Gastroesophageal sphincter (tissue), 4 donors: ENCODE measurements at regions not wholly inside any gene's neighbourhood (a gene's known extent, or its start where the extent isn't known, plus 50 kb on each side); places are given as distances from the start of the nearest gene placed in this dataset.

Source experiments
- ATAC-seq: fragments of 150-250 bp; one replicate; pipeline ENCODE4 v1.9.1; 2016; ENCODE audit warnings: mild to moderate bottlenecking, moderate library complexity
- H3K27ac ChIP-seq, 4 donors: fragments of 200-600 bp; sonication (generic) in 3 of 4; 1 replicate in 3 of 4; 2 replicates in 1 of 4; pipeline ENCODE4 v1.5.1; 2016 to 2019
- H3K27me3 ChIP-seq: fragments of 200-600 bp; sonication (generic); one replicate; pipeline ENCODE4 v1.5.1; 2019
- H3K36me3 ChIP-seq, 2 donors: fragments of 200-600 bp; sonication (generic); one replicate each; pipeline ENCODE4 v1.5.1; 2019; ENCODE audit warnings: control low read depth in 1 of 2
- H3K4me1 ChIP-seq, 3 donors: fragments of 200-600 bp; sonication (generic); 1 replicate in 2 of 3; 2 replicates in 1 of 3; pipeline ENCODE4 v1.5.1; 2016 to 2019; ENCODE audit warnings: control low read depth in 2 of 3
- H3K4me3 ChIP-seq, 2 donors: fragments of 200-600 bp; sonication (generic); one replicate each; pipeline ENCODE4 v1.5.1; 2019; ENCODE audit warnings: mild to moderate bottlenecking in 1 of 2, moderate library complexity in 1 of 2
- H3K9me3 ChIP-seq, 3 donors: fragments of 200-600 bp; sonication (generic); one replicate each; pipeline ENCODE4 v1.5.1; 2017 to 2019; ENCODE audit warnings: control low read depth in 2 of 3
- EP300 ChIP-seq: sonication (generic); formaldehyde crosslinking; IDR thresholded peaks from one replicate; pipeline ENCODE4 v1.6.1; 2017; ENCODE audit warnings: antibody characterized with exemption, mild to moderate bottlenecking
- POLR2A ChIP-seq, 2 donors: fragments of 450-650 bp; IDR thresholded peaks; one replicate each; pipeline ENCODE4 v1.6.1; 2017; ENCODE audit warnings: antibody characterized with exemption in 2 of 2, mild to moderate bottlenecking in 2 of 2, moderate library complexity in 1 of 2
- POLR2AphosphoS5 ChIP-seq: sonication (generic); formaldehyde crosslinking; IDR thresholded peaks from one replicate; pipeline ENCODE4 v1.6.1; 2017; ENCODE audit warnings: antibody characterized with exemption
- WGBS, 2 donors: methylation state at CpG; one replicate each; pipeline ENCODE4 v1.1.5; 2018; ENCODE audit warnings: low coverage in 1 of 2; 5-methylcytosine and 5-hydroxymethylcytosine counted together
- TF ChIP-seq, protein P1 (sequence below), 4 experiments: fragments of 200-600 bp in 2 of 4; fragments of 450-650 bp in 2 of 4; sonication (generic) in 1 of 4; IDR thresholded peaks; one replicate each; pipeline ENCODE4 v1.5.1; 2017 to 2019; ENCODE audit warnings: antibody characterized with exemption in 4 of 4, mild to moderate bottlenecking in 2 of 4, moderate library complexity in 2 of 4

DNA sequence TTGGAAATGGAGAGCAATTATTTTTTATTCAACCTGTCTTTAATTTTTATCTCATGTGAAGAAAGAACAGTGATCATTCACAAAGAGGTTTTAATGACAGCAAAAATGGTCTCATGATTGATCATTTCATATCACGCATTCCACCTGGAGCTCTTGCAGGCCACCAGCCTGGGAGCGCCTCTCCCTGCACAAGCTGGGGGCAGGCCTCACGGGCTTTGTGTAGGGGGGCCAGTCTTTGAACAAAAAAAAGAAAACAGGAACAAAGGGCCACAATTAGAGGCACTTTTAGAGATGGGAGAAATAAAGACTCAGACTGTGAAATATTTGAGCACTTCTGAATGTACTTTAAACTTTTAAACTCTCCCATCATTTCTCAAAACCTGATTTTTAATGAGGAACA is 232.9 kb downstream of the CHD9NB start:
- H3K36me3 ChIP-seq: no peaks in the 10 kb centered on the region
- ATAC-seq: no peak
- WGBS, 2 donors: 50 to 77% methylated on average over 1 to 3 of the region's 3 CpGs
- H3K27ac ChIP-seq: no peak overlapping the region
- H3K9me3 ChIP-seq: no peaks in the 10 kb centered on the region
- no peak for TF ChIP-seq POLR2AphosphoS5
- TF ChIP-seq, protein P1, sequence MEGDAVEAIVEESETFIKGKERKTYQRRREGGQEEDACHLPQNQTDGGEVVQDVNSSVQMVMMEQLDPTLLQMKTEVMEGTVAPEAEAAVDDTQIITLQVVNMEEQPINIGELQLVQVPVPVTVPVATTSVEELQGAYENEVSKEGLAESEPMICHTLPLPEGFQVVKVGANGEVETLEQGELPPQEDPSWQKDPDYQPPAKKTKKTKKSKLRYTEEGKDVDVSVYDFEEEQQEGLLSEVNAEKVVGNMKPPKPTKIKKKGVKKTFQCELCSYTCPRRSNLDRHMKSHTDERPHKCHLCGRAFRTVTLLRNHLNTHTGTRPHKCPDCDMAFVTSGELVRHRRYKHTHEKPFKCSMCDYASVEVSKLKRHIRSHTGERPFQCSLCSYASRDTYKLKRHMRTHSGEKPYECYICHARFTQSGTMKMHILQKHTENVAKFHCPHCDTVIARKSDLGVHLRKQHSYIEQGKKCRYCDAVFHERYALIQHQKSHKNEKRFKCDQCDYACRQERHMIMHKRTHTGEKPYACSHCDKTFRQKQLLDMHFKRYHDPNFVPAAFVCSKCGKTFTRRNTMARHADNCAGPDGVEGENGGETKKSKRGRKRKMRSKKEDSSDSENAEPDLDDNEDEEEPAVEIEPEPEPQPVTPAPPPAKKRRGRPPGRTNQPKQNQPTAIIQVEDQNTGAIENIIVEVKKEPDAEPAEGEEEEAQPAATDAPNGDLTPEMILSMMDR (IDR thresholded peaks at IDR 0.05): no peak
- no peak for TF ChIP-seq EP300
- TF ChIP-seq POLR2A (IDR thresholded peaks at IDR 0.05): no peak
- H3K27me3 ChIP-seq: peaks cover 7% of the 10 kb centered on the region
- H3K4me3 ChIP-seq: no peak overlapping the region
- H3K4me1 ChIP-seq: no peaks in the 10 kb centered on the region

DNA sequence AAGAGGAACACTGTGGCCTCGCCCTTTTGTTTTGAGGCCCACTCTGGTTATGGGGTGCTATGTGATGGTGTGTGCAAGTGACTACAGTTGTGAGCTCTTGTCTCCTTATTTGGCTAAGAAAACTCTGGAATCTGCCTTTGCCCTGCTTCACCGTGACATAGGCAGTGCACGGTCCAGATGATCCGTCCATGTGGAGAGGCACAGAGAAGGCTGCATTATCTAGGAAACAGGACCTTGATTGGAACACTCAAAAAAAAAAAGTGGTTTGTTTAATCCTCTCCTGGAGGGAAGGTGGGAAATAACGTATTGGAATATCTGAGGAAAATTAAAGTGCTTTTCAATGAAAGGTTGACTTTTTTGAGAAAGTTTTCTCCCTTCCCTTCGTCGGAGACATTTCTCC is 233.3 kb downstream of the CHD9NB start:
- H3K9me3 ChIP-seq: no peaks in the 10 kb centered on the region
- no peak overlapping the region for H3K4me3 ChIP-seq
- no peak for TF ChIP-seq EP300
- 64 to 69% methylated on average over 4 to 7 of the region's 7 CpGs for WGBS, 2 donors
- H3K27me3 ChIP-seq: peaks cover 7% of the 10 kb centered on the region
- H3K27ac ChIP-seq: no peak overlapping the region
- H3K4me1 ChIP-seq: no peaks in the 10 kb centered on the region
- ATAC-seq: no peak
- H3K36me3 ChIP-seq: no peaks in the 10 kb centered on the region

DNA sequence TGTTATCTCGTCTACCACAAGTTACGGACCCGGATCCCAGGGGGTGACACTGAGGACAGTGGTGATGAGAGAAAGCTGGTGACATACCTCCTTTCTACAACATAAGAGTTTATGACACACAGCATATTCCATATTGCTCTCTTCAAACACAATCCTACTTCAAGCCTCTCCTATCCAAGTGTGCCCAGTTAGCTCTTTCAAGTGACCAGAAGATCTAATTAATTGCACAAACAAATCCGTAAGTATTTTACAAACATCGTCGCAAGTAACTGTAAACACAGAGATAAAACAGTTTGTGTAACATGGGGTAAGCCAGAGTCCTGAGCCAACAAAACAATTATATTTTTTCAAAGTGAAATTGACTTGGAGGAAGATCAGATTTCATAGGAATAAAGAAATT is 235.0 kb downstream of the CHD9NB start:
- 27 to 34% methylated on average over 6 of the region's 6 CpGs for WGBS, 2 donors

DNA sequence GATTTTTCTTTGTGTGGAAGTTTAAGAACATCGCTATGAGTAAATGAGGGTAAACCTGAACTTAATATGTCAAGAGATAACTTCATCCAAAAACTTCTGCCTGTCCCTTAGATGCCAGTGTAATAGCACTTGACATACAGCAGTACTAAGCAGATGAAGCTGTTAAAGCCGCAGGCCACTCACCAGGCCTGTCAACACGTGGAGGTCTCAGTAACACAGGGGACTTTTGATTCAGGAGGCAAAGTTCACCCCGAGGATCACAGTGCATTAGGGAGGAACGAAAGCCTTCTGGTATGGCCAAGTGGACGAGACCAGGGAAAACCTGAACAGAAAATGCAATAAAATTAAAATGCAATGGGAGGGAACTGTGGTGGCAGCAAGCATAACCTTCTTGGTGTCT is 235.7 kb downstream of the CHD9NB start:
- Histone ChIP-seq H3K36me3 (no peaks in the 10 kb centered on the region), H3K27ac (no peak overlapping the region), H3K4me1 (no peaks in the 10 kb centered on the region), H3K9me3 (peaks cover 0 to 14% (median 0%) of the 10 kb centered on the region in 3 donors), H3K27me3 (peaks cover 7% of the 10 kb centered on the region), H3K4me3 (no peak overlapping the region)
- TF ChIP-seq POLR2A (IDR thresholded peaks at IDR 0.05) (no peak), EP300 (no peak), POLR2AphosphoS5 (no peak)
- TF ChIP-seq, protein P1 (IDR thresholded peaks at IDR 0.05): no peak
- ATAC-seq: no peak
- WGBS, 2 donors: 37 to 65% methylated on average over 4 to 6 of the region's 6 CpGs

More for the DNA sequence above, 235.0 kb downstream of the CHD9NB start:
- H3K27ac ChIP-seq: no peak overlapping the region
- TF ChIP-seq POLR2A (IDR thresholded peaks at IDR 0.05) (no peak), EP300 (no peak), POLR2AphosphoS5 (no peak)
- TF ChIP-seq, protein P1 (IDR thresholded peaks at IDR 0.05): no peak
- peaks cover 0 to 7% (median 0%) of the 10 kb centered on the region in 3 donors for H3K9me3 ChIP-seq
- H3K4me1 ChIP-seq: no peaks in the 10 kb centered on the region
- H3K36me3 ChIP-seq: no peaks in the 10 kb centered on the region
- peaks cover 7% of the 10 kb centered on the region for H3K27me3 ChIP-seq
- ATAC-seq: no peak
- H3K4me3 ChIP-seq: no peak overlapping the region

DNA sequence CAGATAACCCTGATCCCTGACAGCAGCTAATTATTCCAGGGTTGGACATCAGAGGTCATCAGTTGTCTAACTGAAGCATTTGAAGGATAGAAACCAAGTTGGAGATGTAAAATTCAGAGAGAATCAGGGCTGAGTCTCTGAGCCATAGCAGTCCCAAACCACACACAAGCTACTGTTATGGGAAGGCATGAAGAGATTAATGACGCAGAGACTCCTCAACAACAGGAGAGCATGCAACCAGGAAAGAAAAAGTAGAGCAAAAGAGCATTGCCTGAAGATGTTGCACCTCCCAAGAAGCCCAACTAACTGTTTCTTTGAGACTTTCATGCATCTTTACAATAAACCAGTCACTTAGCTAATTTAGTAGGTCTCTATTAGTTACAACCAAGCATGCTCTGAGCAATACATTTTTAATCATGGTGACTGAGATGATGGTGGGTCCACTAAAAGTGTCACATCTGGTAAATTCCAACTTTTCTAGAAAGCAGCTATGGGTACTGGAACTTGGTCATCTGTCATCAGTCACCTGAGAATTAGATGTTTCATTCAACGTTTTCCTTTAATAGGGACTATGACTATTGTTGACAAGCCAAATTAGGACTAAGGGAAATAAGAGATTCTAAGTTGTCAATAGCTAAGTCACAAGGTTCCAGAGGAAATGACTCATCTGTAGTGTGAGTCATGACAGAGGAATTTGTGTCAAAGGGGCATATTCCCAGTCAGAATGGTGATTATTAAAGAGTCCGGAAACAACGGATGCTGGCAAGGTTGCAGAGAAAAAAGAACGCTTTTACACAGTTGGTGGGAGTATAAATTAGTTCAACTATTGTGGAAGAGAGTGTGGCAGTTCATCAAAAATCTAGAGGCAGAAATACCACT is 239.8 kb downstream of the CHD9NB start:
- Histone ChIP-seq H3K36me3 (no peaks in the 10 kb centered on the region), H3K27me3 (peaks cover 4% of the 10 kb centered on the region), H3K4me3 (no peak overlapping the region), H3K27ac (no peak overlapping the region), H3K9me3 (peaks cover 0 to 24% (median 0%) of the 10 kb centered on the region in 3 donors), H3K4me1 (no peaks in the 10 kb centered on the region)
- ATAC-seq: no peak
- TF ChIP-seq EP300 (no peak), POLR2AphosphoS5 (no peak), POLR2A (IDR thresholded peaks at IDR 0.05) (no peak)
- TF ChIP-seq, protein P1 (IDR thresholded peaks at IDR 0.05): no peak
- 58 to 83% methylated on average over 5 of the region's 5 CpGs for WGBS, 2 donors
